NB4 (cell line): ENCODE measurements at regions not wholly inside any gene's neighbourhood (a gene's known extent, or its start where the extent isn't known, plus 50 kb on each side); places are given as distances from the start of the nearest gene placed in this dataset.

ENCODE experiments used
- CTCF ChIP-seq: IDR thresholded peaks from one replicate; pipeline ENCODE4 v1.5.1; 2012; ENCODE audit warnings: low read depth, low read length
- MYC ChIP-seq: IDR thresholded peaks from 2 replicates; pipeline ENCODE4 v1.6.1; 2011; ENCODE audit warnings: low read depth, low read length
- POLR2A ChIP-seq: IDR thresholded peaks from 2 replicates; pipeline ENCODE4 v1.6.1; 2011; ENCODE audit warnings: mild to moderate bottlenecking; ENCODE audit not compliant: insufficient read length; ENCODE audit errors: extremely low read depth

- no peak for TF ChIP-seq CTCF
- no peak for TF ChIP-seq POLR2A
- TF ChIP-seq MYC, result no peak
These were observed 64.4 kb downstream of the P2RY1 start for GRCh38 chr3:152899306-152899705.
